Adrenal gland (tissue), 5 donors: ENCODE measurements at regions not wholly inside any gene's neighbourhood (a gene's known extent, or its start where the extent isn't known, plus 50 kb on each side); places are given as distances from the start of the nearest gene placed in this dataset.

Experiments used
- CTCF ChIP-seq, 6 experiments: fragments of 450-650 bp in 4 of 6; fragments of 200-600 bp in 2 of 6; sonication (generic) in 1 of 6; IDR thresholded peaks; 1 replicate in 5 of 6; 2 replicates in 1 of 6; pipeline versions ENCODE4 v1.5.1 to v1.8.0; 2016 to 2021; ENCODE audit warnings: antibody characterized with exemption in 6 of 6, mild to moderate bottlenecking in 2 of 6, moderate library complexity in 1 of 6
- POLR2A ChIP-seq, 2 donors: fragments of 450-650 bp; IDR thresholded peaks; one replicate each; pipeline ENCODE4 v1.6.1; 2017; ENCODE audit warnings: antibody characterized with exemption in 2 of 2, mild to moderate bottlenecking in 2 of 2, moderate library complexity in 1 of 2
- donor health status: DM: no; HTN: no; CAD: no.

GRCh38 chr20:10909803-10910202 is 236.0 kb upstream of the JAG1 start:
- TF ChIP-seq CTCF (IDR thresholded peaks at IDR 0.05) (no peak), POLR2A (IDR thresholded peaks at IDR 0.05) (no peak)
